CD4-positive, alpha-beta T cell treated with Interferon alpha-2 for 1 hour (primary cell): ENCODE measurements at regions not wholly inside any gene's neighbourhood (a gene's known extent, or its start where the extent isn't known, plus 50 kb on each side); places are given as distances from the start of the nearest gene placed in this dataset.

Experiments used
- DNase-seq, 2 donors: peaks; one replicate each; pipeline ENCODE4 v3.0.0-alpha.2; 2020 to 2022

GRCh38 chr2:82848285-82848684 lies 1610.8 kb downstream of the SUCLG1 start:
- no peak for DNase-seq

- DNase-seq = no peak
These were observed 1620.0 kb downstream of the SUCLG1 start for GRCh38 chr2:82839036-82839435.

- no peak for DNase-seq
These were observed 1621.3 kb downstream of the SUCLG1 start for GRCh38 chr2:82837588-82838304.

GRCh38 chr2:82834893-82835292 lies 1624.2 kb downstream of the SUCLG1 start:
- no peak for DNase-seq

- DNase-seq = no peak
These were observed 1631.7 kb downstream of the SUCLG1 start for GRCh38 chr2:82827426-82827825.

- no peak for DNase-seq
These were observed 1632.6 kb downstream of the SUCLG1 start for GRCh38 chr2:82826437-82826836.

GRCh38 chr2:82825410-82826090 lies 1633.5 kb downstream of the SUCLG1 start:
- no peak for DNase-seq

- DNase-seq = no peak
These were observed 1635.2 kb downstream of the SUCLG1 start for GRCh38 chr2:82823892-82824291.

GRCh38 chr2:82819951-82820350 lies 1639.1 kb downstream of the SUCLG1 start:
- no peak for DNase-seq

GRCh38 chr2:82814146-82814545 lies 1644.9 kb downstream of the SUCLG1 start:
- DNase-seq = no peak

GRCh38 chr2:82811946-82812345 lies 1647.1 kb downstream of the SUCLG1 start:
- DNase-seq = no peak

GRCh38 chr2:82803307-82803706 lies 1655.8 kb downstream of the SUCLG1 start:
- no peak for DNase-seq

GRCh38 chr2:82797469-82797868 lies 1661.6 kb downstream of the SUCLG1 start:
- no peak for DNase-seq

- no peak for DNase-seq
These were observed 1662.9 kb downstream of the SUCLG1 start for GRCh38 chr2:82796132-82796531.

- no peak for DNase-seq
These were observed 1663.6 kb downstream of the SUCLG1 start for GRCh38 chr2:82795446-82795845.

GRCh38 chr2:82793711-82794435 lies 1665.2 kb downstream of the SUCLG1 start:
- DNase-seq = no peak

GRCh38 chr2:82792316-82792715 lies 1666.8 kb downstream of the SUCLG1 start:
- no peak for DNase-seq

- no peak for DNase-seq
These were observed 1668.7 kb downstream of the SUCLG1 start for GRCh38 chr2:82790206-82791021.

GRCh38 chr2:82789851-82790205 lies 1669.3 kb downstream of the SUCLG1 start:
- DNase-seq = no peak

- no peak for DNase-seq
These were observed 1677.7 kb downstream of the SUCLG1 start for GRCh38 chr2:82781176-82781915.

GRCh38 chr2:82780050-82780449 lies 1679.0 kb downstream of the SUCLG1 start:
- no peak for DNase-seq

- no peak for DNase-seq
These were observed 1706.7 kb downstream of the SUCLG1 start for GRCh38 chr2:82752396-82752795.
